Eye (tissue), 1 donor: ENCODE measurements at regions not wholly inside any gene's neighbourhood (a gene's known extent, or its start where the extent isn't known, plus 50 kb on each side); places are given as distances from the start of the nearest gene placed in this dataset.
"Not testable (repeated sequence)": the region's sequence is repeated elsewhere in the genome, so short reads cannot be mapped to it uniquely, and the experiment has no call there.

ENCODE experiments used
- DNase-seq: peaks from one replicate; pipeline ENCODE4 v3.0.0-alpha.2; 2015

- not testable (repeated sequence) for DNase-seq
Observed at GRCh38 chr1:147348592-147348991, 106.1 kb downstream of the CHD1L start.

- no peak for DNase-seq
Observed at GRCh38 chr1:147349533-147349932, 107.0 kb downstream of the CHD1L start.

- no peak for DNase-seq
Observed at GRCh38 chr1:147351140-147351835, 108.8 kb downstream of the CHD1L start.

DNA sequence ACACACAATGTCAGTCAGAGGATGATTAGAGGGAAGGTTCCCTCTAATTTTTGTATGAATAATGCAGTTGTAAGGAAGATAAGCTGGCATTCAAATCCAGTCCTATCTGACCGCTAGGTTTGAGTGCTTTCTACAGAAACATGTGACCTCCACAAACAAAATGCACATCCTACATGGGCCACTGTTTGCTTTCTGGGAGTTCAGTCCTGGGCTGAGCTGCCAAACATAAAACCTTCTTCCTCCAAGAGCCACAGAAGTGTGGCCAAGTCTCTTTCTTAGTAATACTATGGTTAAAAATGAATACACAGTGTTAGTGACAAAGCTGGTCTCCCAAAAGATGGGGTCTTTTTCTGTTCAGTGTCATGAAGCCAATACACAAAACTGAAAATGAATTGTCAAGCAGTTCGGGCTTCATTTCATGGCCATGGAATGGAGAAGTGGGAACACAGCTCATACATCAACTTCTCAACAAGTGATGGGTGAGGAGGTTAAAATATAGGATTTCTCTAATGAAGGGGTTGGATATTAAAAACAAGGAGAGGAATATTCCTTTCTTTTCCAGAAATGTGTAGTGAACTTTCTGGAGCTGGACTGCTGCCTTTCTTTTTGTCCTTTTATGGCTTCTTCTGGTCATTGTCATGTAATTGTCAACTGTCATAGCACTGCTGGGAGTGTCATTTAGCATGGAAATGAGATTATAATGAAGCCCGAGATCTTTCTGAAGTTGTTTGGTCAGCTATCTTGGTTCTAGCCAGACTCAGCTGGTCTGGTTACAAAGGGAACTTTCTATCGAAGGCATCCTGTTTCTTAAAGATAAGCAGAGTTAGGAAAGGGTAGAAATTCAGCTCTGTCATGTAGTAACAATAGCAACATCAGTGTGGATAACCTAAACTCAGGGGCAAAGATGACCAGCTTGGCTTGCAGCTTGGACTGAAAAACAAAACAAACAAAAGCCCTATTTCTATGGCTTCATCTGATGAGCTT is 135.1 kb downstream of the CHD1L start:
- DNase-seq: no peak

- DNase-seq: no peak
Observed at GRCh38 chr1:147379889-147380288, 137.4 kb downstream of the CHD1L start.

DNA sequence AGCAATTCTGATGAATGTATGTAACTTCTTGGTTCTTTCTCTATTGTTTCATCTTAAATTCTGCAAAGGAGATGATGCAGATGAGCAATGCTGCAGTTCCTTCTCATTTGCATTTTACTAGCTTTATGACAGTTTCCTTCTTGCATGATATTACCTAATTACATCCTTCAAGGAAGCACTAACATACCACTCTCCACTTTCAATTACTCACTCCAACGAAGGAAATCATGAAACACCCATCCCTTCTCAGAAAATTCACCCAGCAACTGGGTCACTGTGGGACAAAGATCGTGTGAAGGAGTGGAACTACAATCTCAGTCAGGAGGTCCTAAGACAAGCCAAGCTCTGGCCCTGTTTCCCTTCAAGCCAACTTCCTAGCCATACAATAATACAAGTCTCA is 142.3 kb downstream of the CHD1L start:
- no peak for DNase-seq

- DNase-seq: no peak
Observed at GRCh38 chr1:147388969-147389368, 146.5 kb downstream of the CHD1L start.

- peak; percentile 71 for DNase-seq
Observed at GRCh38 chr1:147389532-147390184, 147.2 kb downstream of the CHD1L start.

GRCh38 chr1:147390185-147390542 is 147.7 kb downstream of the CHD1L start:
- DNase-seq: no peak

DNA sequence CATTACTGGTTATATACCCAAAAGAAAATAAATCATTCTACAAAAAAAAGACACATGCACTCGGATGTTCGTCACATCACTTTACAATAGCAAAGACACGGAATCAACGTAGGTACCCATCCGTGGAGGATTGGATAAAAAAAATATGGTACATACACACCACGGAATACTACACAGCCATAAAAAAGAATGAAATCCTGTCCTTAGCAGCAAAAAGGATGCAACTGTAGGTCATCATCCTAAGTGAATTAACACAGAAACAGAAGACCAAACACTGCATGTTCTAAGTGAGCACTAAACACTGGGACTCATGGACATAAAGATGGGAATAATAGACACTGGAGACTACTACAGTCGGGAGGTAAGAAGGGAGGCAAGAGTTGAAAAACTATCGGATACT is 148.6 kb downstream of the CHD1L start:
- DNase-seq: no peak

GRCh38 chr1:147402326-147403045 is 138.8 kb upstream of the BCL9 start:
- DNase-seq: not testable (repeated sequence)

DNA sequence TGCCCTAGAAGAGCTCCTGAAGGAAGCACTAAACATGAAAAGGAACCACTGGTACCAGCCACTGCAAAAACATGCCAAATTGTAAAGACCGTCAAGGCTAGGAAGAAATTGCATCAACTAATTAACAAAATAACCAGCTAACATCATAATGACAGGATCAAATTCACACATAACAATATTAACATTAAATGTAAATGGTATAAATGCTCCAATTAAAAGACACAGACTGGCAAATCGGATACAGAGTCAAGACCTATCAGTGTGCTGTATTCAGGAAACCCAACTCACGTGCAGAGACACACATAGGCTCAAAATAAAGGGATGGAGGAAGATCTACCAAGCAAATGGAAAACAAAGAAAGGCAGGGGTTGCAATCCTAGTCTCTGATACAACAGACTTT is 137.0 kb upstream of the BCL9 start:
- DNase-seq: not testable (repeated sequence)

- no peak for DNase-seq
Observed at GRCh38 chr1:147409886-147410285, 131.4 kb upstream of the BCL9 start.

DNA sequence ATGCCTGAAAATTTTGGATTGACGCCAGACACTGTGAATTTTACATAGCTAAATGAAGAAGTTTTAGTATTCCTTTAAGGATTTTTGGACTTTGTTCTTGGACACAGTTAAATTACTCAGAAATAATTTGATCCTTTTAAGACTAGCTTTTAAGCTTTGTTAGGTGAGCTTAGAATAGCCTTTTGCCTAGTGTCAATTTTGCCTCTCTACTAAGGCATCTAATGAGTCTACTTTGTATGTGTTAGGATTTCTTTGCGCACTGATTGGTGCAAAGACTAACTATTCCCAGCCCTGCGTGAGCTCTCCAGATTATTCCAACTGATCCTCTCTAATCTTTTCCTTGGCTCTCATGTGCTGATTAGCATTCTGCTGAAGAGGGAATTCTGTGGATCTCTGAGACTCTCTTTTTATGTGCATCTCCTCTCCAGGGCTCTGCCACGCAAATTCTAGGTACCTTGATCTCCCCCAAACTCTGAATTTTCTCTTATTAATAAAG is 128.1 kb upstream of the BCL9 start:
- no peak for DNase-seq

- no peak for DNase-seq
Observed at GRCh38 chr1:147414505-147415163, 126.7 kb upstream of the BCL9 start.

DNA sequence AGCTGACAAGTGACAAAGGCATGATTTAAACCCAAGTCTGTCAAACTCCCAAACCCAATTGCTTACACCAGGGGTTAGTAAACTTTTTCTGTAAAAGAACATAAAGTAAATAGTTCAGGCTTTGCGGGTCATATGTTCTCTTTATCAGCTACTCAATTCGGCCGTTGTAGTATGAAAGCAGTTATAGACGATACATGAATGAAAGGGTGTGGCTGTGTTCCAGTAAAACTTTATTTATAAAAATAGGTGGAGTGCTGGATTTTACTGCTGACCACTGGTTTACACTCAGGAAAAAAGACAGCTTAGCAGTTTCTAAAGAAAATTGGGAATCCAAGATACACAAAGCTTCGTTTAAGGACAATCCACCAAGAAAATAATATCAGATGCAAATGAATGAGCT is 124.3 kb upstream of the BCL9 start:
- DNase-seq: no peak

GRCh38 chr1:147423100-147423827 is 118.0 kb upstream of the BCL9 start:
- DNase-seq: not testable (repeated sequence)

- DNase-seq: peak; percentile 36
Observed at GRCh38 chr1:147434921-147435320, 106.4 kb upstream of the BCL9 start.

DNA sequence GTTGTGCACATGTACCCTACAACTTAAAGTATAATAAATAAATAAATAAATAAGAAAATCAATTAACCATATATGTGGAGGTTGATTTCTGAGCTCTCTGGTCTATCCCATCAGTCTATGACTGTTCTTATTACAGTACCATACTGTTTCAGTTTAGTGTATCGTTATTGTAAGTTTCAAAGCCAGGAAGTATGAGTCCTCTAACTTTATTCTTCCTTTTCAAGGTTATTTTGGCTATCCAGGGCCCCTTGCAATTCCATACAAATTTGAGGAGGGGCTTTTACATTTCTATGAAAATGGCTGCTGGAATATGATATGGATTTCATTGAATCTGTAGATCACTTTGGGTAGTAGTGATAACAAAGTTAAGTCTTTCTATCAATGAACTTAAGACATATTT is 96.9 kb upstream of the BCL9 start:
- no peak for DNase-seq

DNA sequence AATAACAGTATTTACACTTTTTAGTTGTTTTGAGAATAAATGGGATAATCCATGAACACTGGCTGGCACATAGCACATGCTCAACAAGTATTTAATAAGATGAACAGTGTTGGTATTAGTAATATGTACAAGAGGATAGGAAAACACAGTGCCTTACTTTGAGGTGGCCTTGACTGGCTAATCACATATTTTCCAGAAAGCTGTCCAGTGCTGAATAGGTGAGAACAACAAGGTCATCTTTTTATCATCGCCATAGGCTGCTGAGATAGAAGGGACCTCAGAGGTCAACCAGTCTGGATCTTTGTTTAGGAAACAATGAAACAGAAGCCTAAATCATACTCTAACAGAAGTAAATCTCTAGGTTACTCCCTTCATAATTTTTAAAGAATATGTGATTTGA is 89.7 kb upstream of the BCL9 start:
- no peak for DNase-seq

- DNase-seq: no peak
Observed at GRCh38 chr1:147452809-147453208, 88.5 kb upstream of the BCL9 start.
